ENCODE measurements at regions not wholly inside any gene's neighbourhood (a gene's known extent, or its start where the extent isn't known, plus 50 kb on each side); places are given as distances from the start of the nearest gene placed in this dataset.

DNA sequence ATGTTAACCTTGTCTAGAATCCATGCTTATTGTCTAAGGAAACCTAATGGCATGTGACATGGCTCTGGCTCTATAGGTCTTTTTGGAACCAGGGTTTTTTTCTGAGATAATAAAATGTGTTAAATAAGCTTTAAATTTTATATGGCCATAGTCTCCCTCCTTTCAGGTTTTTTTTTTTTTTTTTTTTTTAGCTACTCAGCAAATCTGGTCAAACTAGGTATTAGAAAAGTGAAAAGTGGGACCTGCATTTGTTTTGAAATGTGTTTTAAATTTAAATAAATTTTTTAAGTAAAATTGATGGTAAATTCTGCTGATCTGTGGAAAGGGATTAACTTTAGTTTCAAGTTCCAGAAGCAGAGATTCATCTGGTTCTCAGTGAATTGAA is 52.1 kb upstream of the NANOGP8 start:
- TF ChIP-seq EP300 (IDR thresholded peaks at IDR 0.05) (no peak), POLR2A (IDR thresholded peaks at IDR 0.05) (no peak)
- TF ChIP-seq, protein P1, sequence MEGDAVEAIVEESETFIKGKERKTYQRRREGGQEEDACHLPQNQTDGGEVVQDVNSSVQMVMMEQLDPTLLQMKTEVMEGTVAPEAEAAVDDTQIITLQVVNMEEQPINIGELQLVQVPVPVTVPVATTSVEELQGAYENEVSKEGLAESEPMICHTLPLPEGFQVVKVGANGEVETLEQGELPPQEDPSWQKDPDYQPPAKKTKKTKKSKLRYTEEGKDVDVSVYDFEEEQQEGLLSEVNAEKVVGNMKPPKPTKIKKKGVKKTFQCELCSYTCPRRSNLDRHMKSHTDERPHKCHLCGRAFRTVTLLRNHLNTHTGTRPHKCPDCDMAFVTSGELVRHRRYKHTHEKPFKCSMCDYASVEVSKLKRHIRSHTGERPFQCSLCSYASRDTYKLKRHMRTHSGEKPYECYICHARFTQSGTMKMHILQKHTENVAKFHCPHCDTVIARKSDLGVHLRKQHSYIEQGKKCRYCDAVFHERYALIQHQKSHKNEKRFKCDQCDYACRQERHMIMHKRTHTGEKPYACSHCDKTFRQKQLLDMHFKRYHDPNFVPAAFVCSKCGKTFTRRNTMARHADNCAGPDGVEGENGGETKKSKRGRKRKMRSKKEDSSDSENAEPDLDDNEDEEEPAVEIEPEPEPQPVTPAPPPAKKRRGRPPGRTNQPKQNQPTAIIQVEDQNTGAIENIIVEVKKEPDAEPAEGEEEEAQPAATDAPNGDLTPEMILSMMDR (IDR thresholded peaks at IDR 0.05): no peak
